ENCODE measurements at regions not wholly inside any gene's neighbourhood (a gene's known extent, or its start where the extent isn't known, plus 50 kb on each side); places are given as distances from the start of the nearest gene placed in this dataset.

GRCh38 chr20:60484316-60484715 is 526.1 kb downstream of the CDH26 start:
- no peak overlapping the region for H3K4me3 ChIP-seq (ENCODE audit: control insufficient read depth, low read depth, low read length)
- DNase-seq (ENCODE audit: low read depth): no peak
- TF ChIP-seq CTCF (IDR thresholded peaks at IDR 0.05; ENCODE audit: control insufficient read depth, insufficient read depth, low read depth, low read length, missing control alignments): no peak

DNA sequence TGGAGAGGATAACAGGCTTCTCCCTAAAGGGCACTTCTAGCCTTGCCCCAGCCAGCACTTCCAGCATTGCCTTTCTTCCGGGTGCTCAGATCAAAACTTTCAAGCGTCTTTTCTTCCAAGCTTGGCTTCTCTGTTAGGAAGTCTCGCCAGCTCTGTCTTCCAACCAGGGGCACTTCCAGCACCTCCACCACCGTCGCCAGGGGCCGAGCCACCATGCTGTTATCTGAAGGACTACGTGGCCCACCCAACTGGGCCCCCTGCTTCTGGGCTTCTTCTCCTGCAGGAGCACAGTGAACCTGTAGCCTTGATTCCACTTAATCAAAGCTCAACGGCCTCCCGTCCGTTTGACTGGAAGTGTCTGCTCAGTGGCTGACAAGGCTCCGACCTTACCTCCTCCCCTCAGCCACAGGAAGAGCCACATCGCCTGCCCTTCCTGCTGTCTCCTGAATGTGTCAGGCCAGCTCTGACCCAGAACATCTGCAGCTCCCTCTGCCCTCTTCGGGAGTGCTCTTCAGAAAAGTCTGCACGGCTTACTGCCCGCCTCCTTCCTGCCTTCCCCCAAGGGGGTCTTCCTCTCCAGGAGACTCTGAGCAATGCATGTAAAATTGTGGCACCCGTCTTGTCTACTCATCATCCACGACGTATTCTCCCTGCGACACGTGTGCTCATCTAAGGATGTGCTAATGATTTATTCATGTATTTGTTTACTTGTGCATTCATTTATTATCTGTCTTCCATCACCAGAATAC is 527.0 kb downstream of the CDH26 start:
- H3K4me3 ChIP-seq (ENCODE audit: control insufficient read depth, low read depth, low read length): no peak overlapping the region
- TF ChIP-seq CTCF (IDR thresholded peaks at IDR 0.05; ENCODE audit: control insufficient read depth, insufficient read depth, low read depth, low read length, missing control alignments): no peak
- no peak for DNase-seq (ENCODE audit: low read depth)

- H3K4me3 ChIP-seq (ENCODE audit: control insufficient read depth, low read depth, low read length): no peak overlapping the region
- TF ChIP-seq CTCF (IDR thresholded peaks at IDR 0.05; ENCODE audit: control insufficient read depth, insufficient read depth, low read depth, low read length, missing control alignments): no peak
- DNase-seq (ENCODE audit: low read depth): no peak
Measured at GRCh38 chr20:60486315-60486714, 528.1 kb downstream of the CDH26 start.

DNA sequence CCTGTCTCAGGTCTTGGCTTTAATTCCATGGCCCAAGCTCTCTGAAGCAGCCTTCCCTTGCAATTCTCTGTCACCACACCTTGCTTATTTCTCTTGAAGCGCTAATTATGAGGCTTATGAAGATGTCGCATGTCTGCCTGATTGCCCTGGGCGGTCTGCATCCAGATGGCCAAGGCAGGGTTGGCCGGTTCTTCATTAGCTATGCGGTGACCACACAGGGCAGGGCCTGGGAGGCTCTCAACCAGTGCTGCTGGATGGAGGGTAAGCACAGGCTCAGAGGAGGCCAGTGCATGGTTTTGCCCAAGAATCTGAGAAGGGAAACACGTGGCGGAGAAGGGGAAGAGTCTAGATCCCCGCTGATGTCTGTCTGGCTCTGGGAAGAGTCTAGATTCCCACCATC is 528.7 kb downstream of the CDH26 start:
- DNase-seq (ENCODE audit: low read depth): no peak
- H3K4me3 ChIP-seq (ENCODE audit: control insufficient read depth, low read depth, low read length): no peak overlapping the region
- TF ChIP-seq CTCF (IDR thresholded peaks at IDR 0.05; ENCODE audit: control insufficient read depth, insufficient read depth, low read depth, low read length, missing control alignments): no peak

DNA sequence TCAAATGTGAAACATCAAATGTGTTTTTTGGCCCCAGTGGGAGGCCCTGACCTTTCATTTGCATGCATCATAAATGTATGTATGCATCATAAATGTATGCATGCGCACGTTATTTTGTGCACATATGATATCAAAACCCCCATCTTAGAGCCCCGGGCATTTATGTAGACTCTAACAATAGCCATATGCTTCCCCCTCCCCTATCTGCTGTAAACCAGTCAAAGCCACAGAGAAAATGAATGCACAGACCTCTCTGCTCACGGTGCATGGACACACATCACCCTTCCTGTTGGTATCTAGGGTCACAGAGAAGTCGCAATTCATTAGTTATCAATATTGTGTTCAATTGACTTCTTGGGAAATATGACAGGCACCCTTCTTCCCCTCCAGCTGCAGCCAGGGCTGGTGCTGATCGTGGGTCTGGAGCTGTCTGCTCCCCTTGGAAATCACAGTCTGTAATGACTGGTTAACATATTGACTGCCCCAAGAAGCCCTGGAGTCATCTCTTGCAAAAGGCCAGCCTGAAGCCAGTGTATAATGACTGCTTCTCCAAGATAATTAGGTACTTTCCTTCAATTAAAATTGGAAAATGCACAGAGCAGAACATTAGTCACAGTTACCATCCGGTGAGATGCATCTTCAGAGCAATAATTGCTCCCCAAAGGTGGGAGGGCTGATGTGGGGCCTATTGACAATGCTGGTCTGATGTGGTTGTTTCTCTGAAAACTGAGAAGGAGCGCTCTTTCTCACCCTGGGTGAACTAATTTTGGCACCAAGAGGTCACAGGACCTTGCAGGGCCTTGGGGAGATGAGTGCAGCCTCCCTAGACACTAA is 532.2 kb downstream of the CDH26 start:
- no peak for DNase-seq (ENCODE audit: low read depth)
- TF ChIP-seq CTCF (IDR thresholded peaks at IDR 0.05; ENCODE audit: control insufficient read depth, insufficient read depth, low read depth, low read length, missing control alignments): no peak
- H3K4me3 ChIP-seq (ENCODE audit: control insufficient read depth, low read depth, low read length): no peak overlapping the region

DNA sequence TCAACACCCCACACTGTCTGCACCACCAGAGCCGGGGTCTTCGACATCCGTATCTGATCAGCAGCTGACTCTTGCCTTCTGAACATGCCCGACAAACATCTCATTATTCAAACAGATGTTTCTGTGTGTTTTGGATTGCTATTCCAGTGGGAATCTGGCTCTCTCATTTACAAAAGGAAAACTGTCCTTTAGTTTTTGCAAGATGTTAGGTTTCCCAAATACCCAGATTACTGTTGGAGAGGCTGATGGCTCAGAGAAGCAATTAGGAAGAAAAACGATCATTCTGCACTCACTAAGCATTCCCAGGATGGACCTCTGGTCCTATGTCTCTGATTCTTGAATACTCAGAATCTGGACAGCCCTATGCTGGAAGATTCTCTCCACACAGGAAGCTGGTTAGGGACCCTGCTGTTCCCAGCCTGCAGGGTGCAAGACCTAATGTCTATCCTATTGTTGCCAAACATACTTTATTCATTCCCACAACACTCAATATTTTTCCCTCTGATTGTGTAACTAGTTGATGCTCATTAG is 532.9 kb downstream of the CDH26 start:
- H3K4me3 ChIP-seq (ENCODE audit: control insufficient read depth, low read depth, low read length): no peak overlapping the region
- DNase-seq (ENCODE audit: low read depth): no peak
- no peak for TF ChIP-seq CTCF (IDR thresholded peaks at IDR 0.05; ENCODE audit: control insufficient read depth, insufficient read depth, low read depth, low read length, missing control alignments)
